CD4-positive, alpha-beta T cell (primary cell): ENCODE measurements at regions not wholly inside any gene's neighbourhood (a gene's known extent, or its start where the extent isn't known, plus 50 kb on each side); places are given as distances from the start of the nearest gene placed in this dataset.

Source experiments
- ATAC-seq: fragments of 200-7000 bp; cut with Tn5 transposase; one replicate; pipeline ENCODE4 v1.10.0; 2022; ENCODE audit warnings: mild to moderate bottlenecking; ENCODE audit not compliant: poor library complexity
- CTCF ChIA-PET: fragments of 350-600 bp; sonication (Branson Sonifier 250); formaldehyde crosslinking; loops from one replicate; lab custom pipeline; 2021; ENCODE audit warnings: antibody characterized with exemption, inconsistent platforms; lab: Charles Lee
- POLR2A ChIA-PET: fragments of 350-600 bp; sonication (Branson Sonifier 250); formaldehyde crosslinking; loops from one replicate; lab custom pipeline; 2021; ENCODE audit warnings: antibody characterized with exemption, inconsistent platforms; lab: Charles Lee
- DNase-seq, 14 experiments: peaks; one replicate each; pipeline ENCODE4 v3.0.0-alpha.2; 2013 to 2020; ENCODE audit warnings: mixed read lengths in 2 of 14
- H3K27ac ChIP-seq, 2 donors: one replicate each; pipeline versions ENCODE4 v1.5.1 to v1.7.0; 2013; ENCODE audit warnings: low read length in 2 of 2, low read depth in 1 of 2, mild to moderate bottlenecking in 1 of 2
- H3K27me3 ChIP-seq, 2 experiments: 1 replicate in 1 of 2; 2 replicates in 1 of 2; pipeline versions ENCODE4 v1.6.1 to v1.7.0; 2013; ENCODE audit warnings: low read length in 2 of 2, control low read depth in 1 of 2, mild to moderate bottlenecking in 1 of 2, moderate library complexity in 1 of 2; ENCODE audit not compliant: insufficient read depth in 2 of 2, control insufficient read depth in 1 of 2
- H3K36me3 ChIP-seq: one replicate; pipeline ENCODE4 v1.6.1; 2013; ENCODE audit warnings: low read length, control low read depth; ENCODE audit not compliant: insufficient read depth
- H3K4me1 ChIP-seq: one replicate; pipeline ENCODE4 v1.6.1; 2013; ENCODE audit warnings: low read length, control low read depth; ENCODE audit not compliant: insufficient read depth
- H3K4me3 ChIP-seq: one replicate; pipeline ENCODE4 v1.5.1; 2013; ENCODE audit warnings: mild to moderate bottlenecking, low read length, moderate library complexity
- H3K9me3 ChIP-seq, 2 experiments: 1 replicate in 1 of 2; 2 replicates in 1 of 2; pipeline versions ENCODE4 v1.6.1 to v1.7.0; 2013; ENCODE audit warnings: low read length in 2 of 2, mild to moderate bottlenecking in 2 of 2, control low read depth in 1 of 2, moderate library complexity in 1 of 2; ENCODE audit not compliant: control insufficient read depth in 1 of 2, insufficient read depth in 1 of 2
- H3K27ac Mint-ChIP-seq: one replicate; pipeline ENCODE4 v1.8.0; 2020; ENCODE audit warnings: mixed read lengths
- H3K27me3 Mint-ChIP-seq: one replicate; pipeline ENCODE4 v1.8.0; 2021; ENCODE audit warnings: mixed read lengths
- H3K36me3 Mint-ChIP-seq: one replicate; pipeline ENCODE4 v1.8.0; 2021; ENCODE audit warnings: low read depth, mixed read lengths
- H3K4me1 Mint-ChIP-seq: one replicate; pipeline ENCODE4 v1.8.0; 2021; ENCODE audit warnings: low read depth, mixed read lengths
- H3K4me3 Mint-ChIP-seq: one replicate; pipeline ENCODE4 v1.8.0; 2020; ENCODE audit warnings: mild to moderate bottlenecking, mixed read lengths
- H3K9me3 Mint-ChIP-seq: one replicate; pipeline ENCODE4 v1.8.0; 2020; ENCODE audit warnings: mixed read lengths
- CTCF ChIP-seq: fragments of 200-600 bp; IDR thresholded peaks from one replicate; pipeline ENCODE4 v1.8.0; 2022; ENCODE audit warnings: antibody characterized with exemption, mild to moderate bottlenecking
- intact Hi-C, 2 experiments: fragments of 100-400 bp; cut with DNase I in 1 of 2; cut with micrococcal nuclease in 1 of 2; formaldehyde crosslinking; loops; one replicate each; pipeline versions ENCODE4 v1.15.1 to v1.9.0; 2023 to 2025; cut with DNase I, micrococcal nuclease

DNA sequence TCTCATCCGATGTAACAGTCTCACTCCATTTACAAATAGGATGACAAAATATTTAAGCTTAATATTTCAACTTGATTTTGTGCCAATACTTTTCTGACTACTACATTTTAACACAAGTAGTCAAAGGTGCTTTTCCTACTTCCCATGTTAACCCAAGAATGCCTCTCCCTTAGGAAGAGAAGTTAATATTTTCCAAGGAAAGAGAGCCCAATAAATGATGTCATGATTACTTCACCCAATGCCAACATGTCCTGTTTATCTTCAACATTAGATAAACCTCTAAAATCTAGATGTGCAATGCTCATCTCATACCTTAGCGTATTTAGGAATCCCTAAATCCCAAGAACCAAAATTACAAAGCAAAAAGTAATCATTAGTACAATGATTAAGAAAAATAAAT is 156.7 kb upstream of the TENT5A start:
- Mint-ChIP-seq H3K36me3 (no peaks in the 10 kb centered on the region), H3K27me3 (no peaks in the 10 kb centered on the region), H3K9me3 (no peaks in the 10 kb centered on the region), H3K27ac (no peak overlapping the region), H3K4me1 (no peaks in the 10 kb centered on the region), H3K4me3 (no peak overlapping the region)
- DNase-seq (no peak), ATAC-seq (no peak)
- Histone ChIP-seq H3K4me3 (no peak overlapping the region), H3K9me3 (no peaks in the 10 kb centered on the region), H3K27ac (no peak overlapping the region), H3K4me1 (no peaks in the 10 kb centered on the region), H3K36me3 (no peaks in the 10 kb centered on the region), H3K27me3 (no peaks in the 10 kb centered on the region)
- POLR2A ChIA-PET: no interaction called here
- intact Hi-C loops: no loop called here
- TF ChIP-seq CTCF: no peak
- CTCF ChIA-PET: no interaction called here

DNA sequence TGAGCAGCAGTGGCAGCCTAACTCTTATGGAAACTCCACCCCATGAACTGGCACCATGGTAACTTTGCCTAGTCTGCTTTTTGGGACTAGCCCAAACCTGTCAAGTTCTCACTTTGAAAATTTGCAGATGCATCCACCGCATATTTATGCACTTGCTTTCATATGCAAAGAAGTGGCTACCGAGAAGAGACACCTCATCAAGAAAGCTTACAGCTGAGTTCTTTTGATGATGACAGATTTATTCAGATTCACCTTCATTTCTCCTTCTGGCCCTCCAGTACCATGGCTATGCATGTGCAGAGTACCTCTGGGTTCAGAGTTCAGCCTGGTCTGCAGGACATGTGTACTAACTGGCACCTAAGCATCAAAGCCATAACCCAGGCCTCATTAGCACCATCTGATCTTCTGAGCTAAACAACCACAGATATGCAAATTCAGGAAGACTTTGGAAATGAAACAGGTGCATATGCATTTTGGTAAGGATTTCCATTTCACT is 154.3 kb upstream of the TENT5A start:
- intact Hi-C loops: no loop called here
- Histone ChIP-seq H3K27ac (no peak overlapping the region), H3K4me3 (no peak overlapping the region), H3K27me3 (no peaks in the 10 kb centered on the region), H3K36me3 (no peaks in the 10 kb centered on the region), H3K9me3 (no peaks in the 10 kb centered on the region), H3K4me1 (no peaks in the 10 kb centered on the region)
- TF ChIP-seq CTCF: no peak
- H3K36me3 Mint-ChIP-seq: no peaks in the 10 kb centered on the region
- H3K4me3 Mint-ChIP-seq: no peak overlapping the region
- ATAC-seq (no peak), DNase-seq (no peak)
- no peaks in the 10 kb centered on the region for H3K27me3 Mint-ChIP-seq
- no peaks in the 10 kb centered on the region for H3K4me1 Mint-ChIP-seq
- peaks cover 4% of the 10 kb centered on the region for H3K9me3 Mint-ChIP-seq
- POLR2A ChIA-PET: no interaction called here
- no peak overlapping the region for H3K27ac Mint-ChIP-seq
- CTCF ChIA-PET: interaction anchor here (1.8 kb wide), 1 partner anchor 9 kb away, joined by 3 read pairs; no protein-coding TSS in a partner anchor

- Mint-ChIP-seq H3K4me3 (no peak overlapping the region), H3K27me3 (no peaks in the 10 kb centered on the region), H3K27ac (no peak overlapping the region), H3K36me3 (no peaks in the 10 kb centered on the region), H3K9me3 (peaks cover 4% of the 10 kb centered on the region), H3K4me1 (no peaks in the 10 kb centered on the region)
- no peaks in the 10 kb centered on the region for H3K9me3 ChIP-seq
- H3K4me3 ChIP-seq: no peak overlapping the region
- DNase-seq (no peak), ATAC-seq (no peak)
- intact Hi-C loops: no loop called here
- POLR2A ChIA-PET: no interaction called here
- CTCF ChIA-PET: no interaction called here
- no peaks in the 10 kb centered on the region for H3K36me3 ChIP-seq
- no peaks in the 10 kb centered on the region for H3K27me3 ChIP-seq
- H3K27ac ChIP-seq: no peak overlapping the region
- no peaks in the 10 kb centered on the region for H3K4me1 ChIP-seq
- no peak for TF ChIP-seq CTCF
Measured at GRCh38 chr6:81906041-81906440, 153.6 kb upstream of the TENT5A start.
